Caco-2 (cell line): ENCODE measurements at regions not wholly inside any gene's neighbourhood (a gene's known extent, or its start where the extent isn't known, plus 50 kb on each side); places are given as distances from the start of the nearest gene placed in this dataset.

Source experiments
- BruUV-seq: library from RNA; stranded (reverse); fragments of 400-500 nt; replicated peaks from 2 replicates; lab custom pipeline; 2021; lab: Mats Ljungman, UMichigan
- CTCF ChIA-PET: fragments of 300-600 bp; sonication (Branson Sonifier 250); formaldehyde crosslinking; loops from one replicate; lab custom pipeline; 2022; ENCODE audit warnings: antibody characterized with exemption; lab: Charles Lee
- POLR2A ChIA-PET: fragments of 300-600 bp; sonication (Branson Sonifier 250); formaldehyde crosslinking; loops from one replicate; lab custom pipeline; 2022; ENCODE audit warnings: antibody characterized with exemption; lab: Charles Lee
- DNase-seq, 2 experiments: peaks; one replicate each; pipeline versions ENCODE4 v3.0.0 to v3.0.0-alpha.2; 2020 to 2022
- H3K27me3 ChIP-seq: replicated peaks from 2 replicates; pipeline ENCODE4 v1.6.0; 2011; ENCODE audit warnings: low read length; ENCODE audit not compliant: control insufficient read depth, insufficient read depth
- H3K36me3 ChIP-seq: 2 replicates; pipeline ENCODE4 v1.5.1; 2011; ENCODE audit warnings: low read length; ENCODE audit not compliant: control insufficient read depth, insufficient read depth
- H3K4me1 ChIP-seq: fragments of 250-450 bp; sonication (Bioruptor Pico); 2 replicates; pipeline ENCODE4 v1.5.1; 2020; ENCODE audit warnings: mild to moderate bottlenecking
- H3K4me3 ChIP-seq: 2 replicates; pipeline ENCODE4 v1.5.1; 2011; ENCODE audit warnings: low read depth, mild to moderate bottlenecking, control low read depth, low read length
- H3K9me3 ChIP-seq: fragments of 250-450 bp; sonication (Bioruptor Pico); 2 replicates; pipeline ENCODE4 v1.5.1; 2020; ENCODE audit warnings: mild to moderate bottlenecking, moderate library complexity
- H3K27ac Mint-ChIP-seq: one replicate; pipeline ENCODE4 v1.8.0; 2022; ENCODE audit warnings: mixed read lengths; ENCODE audit not compliant: unreplicated experiment
- H3K27me3 Mint-ChIP-seq: one replicate; pipeline ENCODE4 v1.8.0; 2022; ENCODE audit warnings: mixed read lengths; ENCODE audit not compliant: insufficient read depth, unreplicated experiment
- H3K36me3 Mint-ChIP-seq: one replicate; pipeline ENCODE4 v1.8.0; 2022; ENCODE audit warnings: mild to moderate bottlenecking, mixed read lengths; ENCODE audit not compliant: insufficient read depth, unreplicated experiment
- H3K4me1 Mint-ChIP-seq: one replicate; pipeline ENCODE4 v1.8.0; 2022; ENCODE audit warnings: low read depth, mixed read lengths; ENCODE audit not compliant: unreplicated experiment
- H3K4me3 Mint-ChIP-seq: one replicate; pipeline ENCODE4 v1.8.0; 2022; ENCODE audit warnings: mild to moderate bottlenecking, moderate library complexity, mixed read lengths; ENCODE audit not compliant: unreplicated experiment
- H3K9me3 Mint-ChIP-seq: one replicate; pipeline ENCODE4 v1.8.0; 2022; ENCODE audit warnings: mixed read lengths; ENCODE audit not compliant: unreplicated experiment
- CTCF ChIP-seq, 2 experiments: fragments of 200-600 bp in 1 of 2; IDR thresholded peaks; 1 replicate in 1 of 2; 2 replicates in 1 of 2; pipeline versions ENCODE4 v1.5.1 to v1.8.0; 2011 to 2022; ENCODE audit warnings: antibody characterized with exemption in 1 of 2, control low read depth in 1 of 2, inconsistent platforms in 1 of 2, low read depth in 1 of 2, low read length in 1 of 2, mild to moderate bottlenecking in 1 of 2, moderate library complexity in 1 of 2; ENCODE audit not compliant: insufficient read depth in 1 of 2, severe bottlenecking in 1 of 2, unreplicated experiment in 1 of 2
- intact Hi-C: fragments of 100-400 bp; cut with micrococcal nuclease; formaldehyde crosslinking; loops from one replicate; pipeline ENCODE4 v1.10.0; 2022; ENCODE audit not compliant: unreplicated experiment

- Histone ChIP-seq H3K4me1 (no peaks in the 10 kb centered on the region), H3K27me3 (no peaks in the 10 kb centered on the region), H3K36me3 (no peaks in the 10 kb centered on the region), H3K9me3 (no peaks in the 10 kb centered on the region; the same call in 1 of the 2 replicates), H3K4me3 (no peak overlapping the region)
- no peak for TF ChIP-seq CTCF (IDR thresholded peaks at IDR 0.05; ENCODE audit: insufficient read depth in 1 of 2, low read depth in 1 of 2, low read length in 1 of 2, severe bottlenecking in 1 of 2, unreplicated experiment in 1 of 2)
- H3K27me3 Mint-ChIP-seq, result no peaks in the 10 kb centered on the region
- no peaks in the 10 kb centered on the region for H3K4me1 Mint-ChIP-seq
- H3K4me3 Mint-ChIP-seq, result no peak overlapping the region
- BruUV-seq, result no TSS peak
- POLR2A ChIA-PET, result no interaction called here
- H3K9me3 Mint-ChIP-seq, result peaks cover 32% of the 10 kb centered on the region
- intact Hi-C loops, result no loop called here
- no peak for DNase-seq
- CTCF ChIA-PET, result no interaction called here
- H3K36me3 Mint-ChIP-seq, result no peaks in the 10 kb centered on the region
- H3K27ac Mint-ChIP-seq, result no peak overlapping the region
Measured at GRCh38 chr7:153324094-153324493, 564.5 kb downstream of the ACTR3B start.

- POLR2A ChIA-PET, result no interaction called here
- no peak for TF ChIP-seq CTCF (IDR thresholded peaks at IDR 0.05; ENCODE audit: insufficient read depth in 1 of 2, low read depth in 1 of 2, low read length in 1 of 2, severe bottlenecking in 1 of 2, unreplicated experiment in 1 of 2)
- no peaks in the 10 kb centered on the region; the same call in 1 of the 2 replicates for H3K9me3 ChIP-seq
- H3K4me3 Mint-ChIP-seq, result no peak overlapping the region
- no peaks in the 10 kb centered on the region for H3K27me3 ChIP-seq
- CTCF ChIA-PET, result no interaction called here
- no peaks in the 10 kb centered on the region for H3K4me1 ChIP-seq
- H3K4me3 ChIP-seq, result no peak overlapping the region
- no TSS peak for BruUV-seq
- H3K36me3 Mint-ChIP-seq, result no peaks in the 10 kb centered on the region
- H3K4me1 Mint-ChIP-seq, result no peaks in the 10 kb centered on the region
- no peaks in the 10 kb centered on the region for H3K36me3 ChIP-seq
- peaks cover 16% of the 10 kb centered on the region for H3K9me3 Mint-ChIP-seq
- H3K27me3 Mint-ChIP-seq, result no peaks in the 10 kb centered on the region
- intact Hi-C loops, result no loop called here
- DNase-seq, result no peak
- no peak overlapping the region for H3K27ac Mint-ChIP-seq
Measured at GRCh38 chr7:153327683-153328082, 568.1 kb downstream of the ACTR3B start.

- Histone ChIP-seq H3K27me3 (no peaks in the 10 kb centered on the region), H3K4me1 (no peaks in the 10 kb centered on the region), H3K4me3 (no peak overlapping the region), H3K9me3 (no peaks in the 10 kb centered on the region; the same call in 1 of the 2 replicates), H3K36me3 (no peaks in the 10 kb centered on the region)
- no TSS peak for BruUV-seq
- POLR2A ChIA-PET, result no interaction called here
- Mint-ChIP-seq H3K4me3 (no peak overlapping the region), H3K27ac (no peak overlapping the region), H3K36me3 (no peaks in the 10 kb centered on the region), H3K9me3 (peaks cover 27% of the 10 kb centered on the region), H3K27me3 (peaks cover 7% of the 10 kb centered on the region), H3K4me1 (no peaks in the 10 kb centered on the region)
- intact Hi-C loops, result no loop called here
- CTCF ChIA-PET, result no interaction called here
- no peak for TF ChIP-seq CTCF (IDR thresholded peaks at IDR 0.05; ENCODE audit: insufficient read depth in 1 of 2, low read depth in 1 of 2, low read length in 1 of 2, severe bottlenecking in 1 of 2, unreplicated experiment in 1 of 2)
- no peak for DNase-seq
Measured at GRCh38 chr7:153331427-153331826, 571.9 kb downstream of the ACTR3B start.
